Suprapubic skin (tissue), 4 donors: ENCODE measurements at regions not wholly inside any gene's neighbourhood (a gene's known extent, or its start where the extent isn't known, plus 50 kb on each side); places are given as distances from the start of the nearest gene placed in this dataset.

Experiments
- EP300 ChIP-seq: sonication (generic); formaldehyde crosslinking; IDR thresholded peaks from one replicate; pipeline ENCODE4 v1.6.1; 2017; ENCODE audit warnings: antibody characterized with exemption
- POLR2A ChIP-seq, 2 donors: fragments of 450-650 bp; IDR thresholded peaks; one replicate each; pipeline ENCODE4 v1.6.1; 2017; ENCODE audit warnings: antibody characterized with exemption in 2 of 2, mild to moderate bottlenecking in 2 of 2, moderate library complexity in 2 of 2
- POLR2AphosphoS5 ChIP-seq, 3 donors: sonication (generic); formaldehyde crosslinking; IDR thresholded peaks; one replicate each; pipeline ENCODE4 v1.6.1; 2017; ENCODE audit warnings: antibody characterized with exemption in 3 of 3
- TF ChIP-seq, protein P1 (sequence below), 2 donors: fragments of 200-600 bp in 1 of 2; fragments of 450-650 bp in 1 of 2; sonication (generic) in 1 of 2; IDR thresholded peaks; one replicate each; pipeline ENCODE4 v1.5.1; 2016 to 2019; ENCODE audit warnings: antibody characterized with exemption in 2 of 2, mild to moderate bottlenecking in 1 of 2, moderate library complexity in 1 of 2

DNA sequence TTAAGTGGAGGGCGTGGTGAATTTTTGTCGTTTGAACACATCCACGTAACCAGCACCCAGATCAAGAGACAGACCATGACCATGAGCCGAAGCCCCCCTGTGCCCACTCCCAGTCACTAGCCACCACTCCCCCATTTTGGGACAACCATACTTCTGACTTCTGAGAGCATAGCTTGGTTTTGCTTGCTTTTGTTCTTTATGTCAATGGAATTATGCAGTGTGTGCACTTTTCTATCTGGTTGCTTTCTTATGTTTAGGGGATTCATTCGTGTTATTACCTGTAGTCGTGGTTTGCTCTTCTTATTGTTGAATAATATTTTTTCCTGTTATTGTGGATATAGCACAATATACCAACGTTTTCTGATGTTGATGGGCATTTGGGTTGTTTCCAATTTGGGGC, 141.7 kb downstream of the GLI2 start:
- TF ChIP-seq, protein P1, sequence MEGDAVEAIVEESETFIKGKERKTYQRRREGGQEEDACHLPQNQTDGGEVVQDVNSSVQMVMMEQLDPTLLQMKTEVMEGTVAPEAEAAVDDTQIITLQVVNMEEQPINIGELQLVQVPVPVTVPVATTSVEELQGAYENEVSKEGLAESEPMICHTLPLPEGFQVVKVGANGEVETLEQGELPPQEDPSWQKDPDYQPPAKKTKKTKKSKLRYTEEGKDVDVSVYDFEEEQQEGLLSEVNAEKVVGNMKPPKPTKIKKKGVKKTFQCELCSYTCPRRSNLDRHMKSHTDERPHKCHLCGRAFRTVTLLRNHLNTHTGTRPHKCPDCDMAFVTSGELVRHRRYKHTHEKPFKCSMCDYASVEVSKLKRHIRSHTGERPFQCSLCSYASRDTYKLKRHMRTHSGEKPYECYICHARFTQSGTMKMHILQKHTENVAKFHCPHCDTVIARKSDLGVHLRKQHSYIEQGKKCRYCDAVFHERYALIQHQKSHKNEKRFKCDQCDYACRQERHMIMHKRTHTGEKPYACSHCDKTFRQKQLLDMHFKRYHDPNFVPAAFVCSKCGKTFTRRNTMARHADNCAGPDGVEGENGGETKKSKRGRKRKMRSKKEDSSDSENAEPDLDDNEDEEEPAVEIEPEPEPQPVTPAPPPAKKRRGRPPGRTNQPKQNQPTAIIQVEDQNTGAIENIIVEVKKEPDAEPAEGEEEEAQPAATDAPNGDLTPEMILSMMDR (IDR thresholded peaks at IDR 0.05): no peak
- TF ChIP-seq EP300 (no peak), POLR2AphosphoS5 (IDR thresholded peaks at IDR 0.05) (no peak), POLR2A (IDR thresholded peaks at IDR 0.05) (no peak)
